Right lobe of liver (tissue), 4 donors: ENCODE measurements at regions not wholly inside any gene's neighbourhood (a gene's known extent, or its start where the extent isn't known, plus 50 kb on each side); places are given as distances from the start of the nearest gene placed in this dataset.

Experiments used
- CTCF ChIP-seq, 4 donors: fragments of 200-600 bp in 3 of 4; fragments of 450-650 bp in 1 of 4; IDR thresholded peaks; one replicate each; pipeline versions ENCODE4 v1.5.1 to v1.8.0; 2016 to 2022; ENCODE audit warnings: antibody characterized with exemption in 4 of 4, mild to moderate bottlenecking in 2 of 4
- POLR2A ChIP-seq: fragments of 450-650 bp; IDR thresholded peaks from one replicate; pipeline ENCODE4 v1.6.1; 2017; ENCODE audit warnings: antibody characterized with exemption, mild to moderate bottlenecking
- donor health status: DM: no; HTN: no; CAD: no.
- donor health status: DM: no; HTN: no; CAD: no.
- donor health status: DM: no; HTN: yes; CAD: no.

- TF ChIP-seq CTCF (IDR thresholded peaks at IDR 0.05) (no peak), POLR2A (no peak)
Observed at GRCh38 chr4:79695848-79696247, 287.8 kb upstream of the GK2 start.
